Panc1 (cell line): ENCODE measurements at regions not wholly inside any gene's neighbourhood (a gene's known extent, or its start where the extent isn't known, plus 50 kb on each side); places are given as distances from the start of the nearest gene placed in this dataset.

Experiments
- SIN3A ChIP-seq: IDR thresholded peaks from 2 replicates; pipeline ENCODE4 v1.6.1; 2012; ENCODE audit warnings: low read depth, mild to moderate bottlenecking, low read length, moderate library complexity, borderline replicate concordance; ENCODE audit not compliant: insufficient read depth
- TF ChIP-seq, protein P1 (sequence below): fragments of 450-650 bp; IDR thresholded peaks from 2 replicates; pipeline ENCODE4 v1.5.1; 2017; ENCODE audit warnings: mild to moderate bottlenecking
- TF ChIP-seq, protein P2 (sequence below), 2 experiments: IDR thresholded peaks; 2 replicates each; pipeline ENCODE4 v1.6.1; 2011 to 2012; ENCODE audit warnings: low read depth in 2 of 2, control low read depth in 1 of 2, low read length in 1 of 2, mild to moderate bottlenecking in 1 of 2, moderate library complexity in 1 of 2; ENCODE audit not compliant: insufficient read depth in 1 of 2

- TF ChIP-seq, protein P1, sequence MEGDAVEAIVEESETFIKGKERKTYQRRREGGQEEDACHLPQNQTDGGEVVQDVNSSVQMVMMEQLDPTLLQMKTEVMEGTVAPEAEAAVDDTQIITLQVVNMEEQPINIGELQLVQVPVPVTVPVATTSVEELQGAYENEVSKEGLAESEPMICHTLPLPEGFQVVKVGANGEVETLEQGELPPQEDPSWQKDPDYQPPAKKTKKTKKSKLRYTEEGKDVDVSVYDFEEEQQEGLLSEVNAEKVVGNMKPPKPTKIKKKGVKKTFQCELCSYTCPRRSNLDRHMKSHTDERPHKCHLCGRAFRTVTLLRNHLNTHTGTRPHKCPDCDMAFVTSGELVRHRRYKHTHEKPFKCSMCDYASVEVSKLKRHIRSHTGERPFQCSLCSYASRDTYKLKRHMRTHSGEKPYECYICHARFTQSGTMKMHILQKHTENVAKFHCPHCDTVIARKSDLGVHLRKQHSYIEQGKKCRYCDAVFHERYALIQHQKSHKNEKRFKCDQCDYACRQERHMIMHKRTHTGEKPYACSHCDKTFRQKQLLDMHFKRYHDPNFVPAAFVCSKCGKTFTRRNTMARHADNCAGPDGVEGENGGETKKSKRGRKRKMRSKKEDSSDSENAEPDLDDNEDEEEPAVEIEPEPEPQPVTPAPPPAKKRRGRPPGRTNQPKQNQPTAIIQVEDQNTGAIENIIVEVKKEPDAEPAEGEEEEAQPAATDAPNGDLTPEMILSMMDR: no peak
- no peak for TF ChIP-seq SIN3A
- TF ChIP-seq, protein P2, sequence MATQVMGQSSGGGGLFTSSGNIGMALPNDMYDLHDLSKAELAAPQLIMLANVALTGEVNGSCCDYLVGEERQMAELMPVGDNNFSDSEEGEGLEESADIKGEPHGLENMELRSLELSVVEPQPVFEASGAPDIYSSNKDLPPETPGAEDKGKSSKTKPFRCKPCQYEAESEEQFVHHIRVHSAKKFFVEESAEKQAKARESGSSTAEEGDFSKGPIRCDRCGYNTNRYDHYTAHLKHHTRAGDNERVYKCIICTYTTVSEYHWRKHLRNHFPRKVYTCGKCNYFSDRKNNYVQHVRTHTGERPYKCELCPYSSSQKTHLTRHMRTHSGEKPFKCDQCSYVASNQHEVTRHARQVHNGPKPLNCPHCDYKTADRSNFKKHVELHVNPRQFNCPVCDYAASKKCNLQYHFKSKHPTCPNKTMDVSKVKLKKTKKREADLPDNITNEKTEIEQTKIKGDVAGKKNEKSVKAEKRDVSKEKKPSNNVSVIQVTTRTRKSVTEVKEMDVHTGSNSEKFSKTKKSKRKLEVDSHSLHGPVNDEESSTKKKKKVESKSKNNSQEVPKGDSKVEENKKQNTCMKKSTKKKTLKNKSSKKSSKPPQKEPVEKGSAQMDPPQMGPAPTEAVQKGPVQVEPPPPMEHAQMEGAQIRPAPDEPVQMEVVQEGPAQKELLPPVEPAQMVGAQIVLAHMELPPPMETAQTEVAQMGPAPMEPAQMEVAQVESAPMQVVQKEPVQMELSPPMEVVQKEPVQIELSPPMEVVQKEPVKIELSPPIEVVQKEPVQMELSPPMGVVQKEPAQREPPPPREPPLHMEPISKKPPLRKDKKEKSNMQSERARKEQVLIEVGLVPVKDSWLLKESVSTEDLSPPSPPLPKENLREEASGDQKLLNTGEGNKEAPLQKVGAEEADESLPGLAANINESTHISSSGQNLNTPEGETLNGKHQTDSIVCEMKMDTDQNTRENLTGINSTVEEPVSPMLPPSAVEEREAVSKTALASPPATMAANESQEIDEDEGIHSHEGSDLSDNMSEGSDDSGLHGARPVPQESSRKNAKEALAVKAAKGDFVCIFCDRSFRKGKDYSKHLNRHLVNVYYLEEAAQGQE (IDR thresholded peaks at IDR 0.05; ENCODE audit: insufficient read depth in 1 of 2, low read depth in 2 of 2, low read length in 1 of 2): no peak
These were observed 318.9 kb upstream of the GATB start for GRCh38 chr4:152079543-152080293.
